Colonic mucosa (tissue), 4 donors: ENCODE measurements at regions not wholly inside any gene's neighbourhood (a gene's known extent, or its start where the extent isn't known, plus 50 kb on each side); places are given as distances from the start of the nearest gene placed in this dataset.
"Not testable (repeated sequence)": the region's sequence is repeated elsewhere in the genome, so short reads cannot be mapped to it uniquely, and the experiment has no call there.

ENCODE experiments used
- DNase-seq: peaks from one replicate; pipeline ENCODE4 v3.0.0-alpha.2; 2020
- H3K27ac ChIP-seq: fragments of 200-600 bp; one replicate; pipeline ENCODE4 v1.8.0; 2021
- H3K27me3 ChIP-seq: fragments of 200-600 bp; one replicate; pipeline ENCODE4 v1.8.0; 2021
- H3K36me3 ChIP-seq: fragments of 200-600 bp; one replicate; pipeline ENCODE4 v1.8.0; 2021
- H3K4me1 ChIP-seq: fragments of 200-600 bp; one replicate; pipeline ENCODE4 v1.8.0; 2021; ENCODE audit warnings: mild to moderate bottlenecking
- H3K4me3 ChIP-seq: fragments of 200-600 bp; one replicate; pipeline ENCODE4 v1.8.0; 2021
- H3K9ac ChIP-seq, 2 donors: one replicate each; pipeline ENCODE4 v1.7.0; 2013; ENCODE audit warnings: control low read depth in 2 of 2, low read depth in 2 of 2, low read length in 2 of 2
- H3K9me3 ChIP-seq: fragments of 200-600 bp; one replicate; pipeline ENCODE4 v1.8.0; 2021
- CTCF ChIP-seq: fragments of 200-600 bp; IDR thresholded peaks from one replicate; pipeline ENCODE4 v1.8.0; 2022; ENCODE audit warnings: antibody characterized with exemption, mild to moderate bottlenecking
- intact Hi-C: fragments of 100-400 bp; cut with DNase I; formaldehyde crosslinking; loops from one replicate; pipeline ENCODE4 v1.14.1; 2022
- donor health status: healthy.
- donor health status: DM: no; HTN: no; CAD: no.
- donor health status: DM: no; HTN: no; CAD: no.

GRCh38 chr16:88132836-88133506, 181.7 kb downstream of the BANP start:
- no peaks in the 10 kb centered on the region for H3K4me1 ChIP-seq
- no peak overlapping the region for H3K9ac ChIP-seq
- no peaks in the 10 kb centered on the region for H3K9me3 ChIP-seq
- TF ChIP-seq CTCF, result no peak
- no peaks in the 10 kb centered on the region for H3K36me3 ChIP-seq
- no peak overlapping the region for H3K4me3 ChIP-seq
- H3K27ac ChIP-seq, result no peak overlapping the region
- no peak for DNase-seq
- intact Hi-C loops, result no loop called here
- no peaks in the 10 kb centered on the region for H3K27me3 ChIP-seq

- H3K4me1 ChIP-seq, result no peaks in the 10 kb centered on the region
- H3K9me3 ChIP-seq, result no peaks in the 10 kb centered on the region
- no peak for DNase-seq
- H3K27me3 ChIP-seq, result no peaks in the 10 kb centered on the region
- intact Hi-C loops, result no loop called here
- H3K27ac ChIP-seq, result no peak overlapping the region
- no peak overlapping the region for H3K9ac ChIP-seq
- H3K4me3 ChIP-seq, result no peak overlapping the region
- no peaks in the 10 kb centered on the region for H3K36me3 ChIP-seq
- no peak for TF ChIP-seq CTCF
Measured at GRCh38 chr16:88133507-88133843, 182.2 kb downstream of the BANP start.

GRCh38 chr16:88134172-88134898, 183.1 kb downstream of the BANP start:
- intact Hi-C loops, result not testable (repeated sequence)

GRCh38 chr16:88134899-88135682, 183.9 kb downstream of the BANP start:
- H3K36me3 ChIP-seq, H3K27me3 ChIP-seq, intact Hi-C loops, H3K4me3 ChIP-seq, H3K27ac ChIP-seq, H3K9ac ChIP-seq, H3K9me3 ChIP-seq, H3K4me1 ChIP-seq, DNase-seq: not testable (repeated sequence)

More at GRCh38 chr16:88134172-88134898, 183.1 kb downstream of the BANP start:
- not testable (repeated sequence) for H3K27me3 ChIP-seq, H3K27ac ChIP-seq, DNase-seq, H3K9ac ChIP-seq, H3K4me3 ChIP-seq, H3K9me3 ChIP-seq, H3K36me3 ChIP-seq, H3K4me1 ChIP-seq

GRCh38 chr16:88136211-88136713, 185.0 kb downstream of the BANP start:
- H3K9me3 ChIP-seq, DNase-seq, H3K4me1 ChIP-seq, H3K9ac ChIP-seq, H3K27me3 ChIP-seq, H3K4me3 ChIP-seq, H3K27ac ChIP-seq, intact Hi-C loops, H3K36me3 ChIP-seq: not testable (repeated sequence)

- intact Hi-C loops, result not testable (repeated sequence)
Measured at GRCh38 chr16:88136939-88137338, 185.7 kb downstream of the BANP start.

GRCh38 chr16:88139141-88139540, 187.9 kb downstream of the BANP start:
- intact Hi-C loops, H3K36me3 ChIP-seq, H3K27me3 ChIP-seq, H3K4me3 ChIP-seq, H3K9ac ChIP-seq, H3K9me3 ChIP-seq, DNase-seq, H3K27ac ChIP-seq, H3K4me1 ChIP-seq: not testable (repeated sequence)

More at GRCh38 chr16:88136939-88137338, 185.7 kb downstream of the BANP start:
- H3K9ac ChIP-seq, H3K9me3 ChIP-seq, H3K27ac ChIP-seq, H3K4me1 ChIP-seq, H3K27me3 ChIP-seq, H3K36me3 ChIP-seq, DNase-seq, H3K4me3 ChIP-seq: not testable (repeated sequence)

GRCh38 chr16:88140195-88140594, 189.0 kb downstream of the BANP start:
- H3K27me3 ChIP-seq, H3K9me3 ChIP-seq, H3K4me3 ChIP-seq, H3K4me1 ChIP-seq, H3K9ac ChIP-seq, DNase-seq, H3K36me3 ChIP-seq, intact Hi-C loops, H3K27ac ChIP-seq: not testable (repeated sequence)
